ENCODE measurements at regions not wholly inside any gene's neighbourhood (a gene's known extent, or its start where the extent isn't known, plus 50 kb on each side); places are given as distances from the start of the nearest gene placed in this dataset.
"Not testable (repeated sequence)": the region's sequence is repeated elsewhere in the genome, so short reads cannot be mapped to it uniquely, and the experiment has no call there.

- not testable (repeated sequence) for TF ChIP-seq CTCF, POLR2A (IDR thresholded peaks at IDR 0.05)
Measured at GRCh38 chr17:64713786-64714185, 51.7 kb upstream of the SMURF2 start.
